ENCODE measurements at regions not wholly inside any gene's neighbourhood (a gene's known extent, or its start where the extent isn't known, plus 50 kb on each side); places are given as distances from the start of the nearest gene placed in this dataset.
"Not testable (repeated sequence)": the region's sequence is repeated elsewhere in the genome, so short reads cannot be mapped to it uniquely, and the experiment has no call there.

GRCh38 chr18:6572192-6572591, 157.3 kb upstream of the ARHGAP28 start:
- TF ChIP-seq CTCF, POLR2A (IDR thresholded peaks at IDR 0.05): not testable (repeated sequence)
